ENCODE measurements at regions not wholly inside any gene's neighbourhood (a gene's known extent, or its start where the extent isn't known, plus 50 kb on each side); places are given as distances from the start of the nearest gene placed in this dataset.
"Not testable (repeated sequence)": the region's sequence is repeated elsewhere in the genome, so short reads cannot be mapped to it uniquely, and the experiment has no call there.

DNA sequence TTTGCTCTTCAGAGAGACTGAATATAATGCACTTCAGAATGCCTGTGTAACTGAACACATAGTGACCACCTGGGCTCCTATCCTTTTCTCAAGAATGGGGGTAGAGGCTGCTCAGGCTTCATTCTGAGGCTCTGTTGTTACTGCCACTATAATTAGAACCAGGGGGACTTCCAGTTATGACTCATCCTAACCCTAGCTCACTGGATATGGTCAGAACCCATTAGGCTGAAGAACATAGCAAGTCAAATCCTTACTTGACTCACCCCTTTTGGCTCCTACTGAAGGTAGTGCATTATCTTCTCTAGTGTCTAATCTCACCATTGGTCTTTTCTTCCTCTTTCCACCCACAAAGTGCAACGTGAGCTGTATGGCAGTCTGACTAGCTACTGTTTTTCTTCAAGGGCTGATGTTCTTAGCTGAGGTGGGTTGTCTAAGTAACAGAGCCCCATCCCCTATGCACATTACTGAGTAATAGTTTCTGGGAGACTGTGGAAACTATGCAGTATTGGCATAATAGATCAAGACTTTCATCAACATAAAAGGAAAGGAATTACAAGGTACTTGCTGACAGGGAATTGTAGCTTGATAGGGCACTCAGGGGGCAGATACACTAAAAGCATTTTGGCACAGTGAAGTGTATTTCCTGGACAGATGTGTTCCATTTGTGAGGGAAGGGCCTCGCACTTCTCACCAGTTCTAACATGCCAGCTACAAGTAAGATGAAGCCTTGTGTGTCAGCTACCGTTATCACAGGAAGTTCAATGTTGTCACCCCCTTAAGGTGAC is 431.0 kb upstream of the MEF2C start:
- no peak for DNase-seq

GRCh38 chr5:89313044-89313443 is 430.1 kb upstream of the MEF2C start:
- DNase-seq, result no peak

GRCh38 chr5:89309268-89309667 is 426.3 kb upstream of the MEF2C start:
- no peak for DNase-seq

GRCh38 chr5:89308606-89309040 is 425.6 kb upstream of the MEF2C start:
- no peak for DNase-seq

- DNase-seq, result no peak
Measured at GRCh38 chr5:89307972-89308371, 425.0 kb upstream of the MEF2C start.

DNA sequence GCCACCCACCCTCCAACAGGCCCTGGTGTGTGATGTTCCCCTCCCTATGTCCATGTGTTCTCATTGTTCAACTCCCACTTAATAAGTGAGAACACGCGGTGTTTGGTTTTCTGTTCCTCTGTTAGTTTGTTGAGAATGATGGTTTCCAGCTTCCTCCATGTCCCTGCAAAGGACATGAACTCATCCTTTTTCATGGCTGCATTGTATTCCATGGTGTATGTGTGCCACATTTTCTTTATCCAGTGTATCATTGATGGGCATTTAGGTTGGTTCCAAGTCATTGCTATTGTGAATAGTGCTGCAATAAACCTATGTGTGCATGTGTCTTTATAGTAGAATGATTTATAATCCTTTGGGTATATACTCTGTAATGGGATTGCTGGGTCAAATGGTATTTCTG is 424.2 kb upstream of the MEF2C start:
- not testable (repeated sequence) for DNase-seq

- DNase-seq, result no peak
Measured at GRCh38 chr5:89303033-89303480, 420.1 kb upstream of the MEF2C start.

DNA sequence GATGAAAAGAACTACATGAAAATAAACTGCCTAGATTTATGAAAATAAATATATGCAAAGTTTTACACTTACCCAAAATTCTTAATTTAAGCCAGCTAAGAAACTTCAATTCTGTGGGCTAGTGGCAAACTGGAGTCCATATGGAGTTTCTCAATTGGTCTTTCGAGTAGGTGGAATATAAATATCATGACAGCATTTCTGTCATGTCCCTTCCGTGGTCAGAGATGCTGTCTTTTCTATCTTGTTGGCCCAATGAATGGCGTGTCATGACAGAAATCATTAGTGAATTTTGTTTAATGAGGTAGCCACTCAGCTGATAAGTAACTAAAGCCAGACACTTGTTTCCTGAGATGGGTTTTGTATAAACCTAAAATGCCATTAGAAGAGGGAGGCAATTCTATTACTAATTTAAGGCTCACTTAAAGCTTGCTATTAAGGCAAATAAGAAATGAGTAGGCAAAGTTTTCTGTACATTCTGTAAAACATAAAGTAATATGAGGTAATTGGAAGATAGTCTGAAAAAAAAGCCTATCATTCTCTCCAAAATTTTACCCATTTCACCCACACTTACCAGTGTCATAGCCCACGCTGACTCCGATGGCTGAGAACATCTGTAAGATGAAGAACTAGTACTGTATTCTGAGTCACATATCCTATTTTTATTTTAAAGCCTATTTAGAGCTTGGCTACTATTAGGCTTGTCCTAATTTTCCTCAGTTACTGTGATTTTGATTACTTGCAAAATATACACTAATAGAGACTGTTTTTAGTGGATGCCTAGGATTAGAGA is 419.3 kb upstream of the MEF2C start:
- no peak for DNase-seq

- no peak for DNase-seq
Measured at GRCh38 chr5:89301321-89302025, 418.5 kb upstream of the MEF2C start.

- no peak for DNase-seq
Measured at GRCh38 chr5:89300426-89300970, 417.5 kb upstream of the MEF2C start.

- no peak for DNase-seq
Measured at GRCh38 chr5:89299998-89300397, 417.0 kb upstream of the MEF2C start.

GRCh38 chr5:89297066-89297465 is 414.1 kb upstream of the MEF2C start:
- DNase-seq, result no peak

DNA sequence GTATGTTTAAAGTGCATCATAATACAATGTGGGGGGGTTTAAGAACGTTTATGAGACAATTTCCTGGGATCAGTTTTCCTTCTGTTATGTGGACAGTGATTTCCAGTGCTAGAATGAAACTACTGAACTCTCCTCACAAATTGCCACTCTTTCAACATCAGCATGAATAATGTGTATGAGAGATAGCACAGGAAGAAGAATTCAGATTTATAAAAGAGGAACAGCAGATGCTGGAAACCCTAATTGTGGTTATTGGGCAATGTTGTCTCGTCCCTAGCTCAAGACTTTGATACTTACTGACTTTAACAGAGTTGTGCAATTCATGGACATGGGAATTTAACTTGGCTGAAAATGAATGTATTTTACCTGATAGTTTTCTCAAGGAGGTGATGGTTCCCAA is 410.8 kb upstream of the MEF2C start:
- no peak for DNase-seq

DNA sequence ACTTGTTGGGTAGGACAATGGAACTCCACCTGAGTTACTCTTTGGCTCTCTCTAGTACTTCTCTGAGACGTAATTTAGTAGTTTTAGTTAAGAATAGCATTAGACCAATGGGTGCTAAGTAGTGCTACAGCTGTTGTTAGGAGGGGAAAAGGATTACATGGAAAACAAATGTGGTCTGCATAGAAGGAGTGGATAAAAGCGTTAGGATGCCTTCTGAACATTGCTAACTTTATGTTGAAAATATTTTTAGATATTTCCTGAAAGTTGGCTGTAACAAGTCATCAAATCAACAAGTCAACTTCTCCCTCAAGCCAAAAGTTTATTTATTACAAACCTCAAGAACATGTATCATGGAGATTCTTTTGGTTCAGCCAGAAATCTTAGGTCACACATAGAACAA is 409.5 kb upstream of the MEF2C start:
- DNase-seq, result no peak

GRCh38 chr5:89289604-89290003 is 406.6 kb upstream of the MEF2C start:
- DNase-seq, result no peak

- DNase-seq, result no peak
Measured at GRCh38 chr5:89287964-89288363, 405.0 kb upstream of the MEF2C start.

- no peak for DNase-seq
Measured at GRCh38 chr5:89286320-89286719, 403.3 kb upstream of the MEF2C start.

GRCh38 chr5:89283728-89284493 is 400.9 kb upstream of the MEF2C start:
- DNase-seq, result no peak

DNA sequence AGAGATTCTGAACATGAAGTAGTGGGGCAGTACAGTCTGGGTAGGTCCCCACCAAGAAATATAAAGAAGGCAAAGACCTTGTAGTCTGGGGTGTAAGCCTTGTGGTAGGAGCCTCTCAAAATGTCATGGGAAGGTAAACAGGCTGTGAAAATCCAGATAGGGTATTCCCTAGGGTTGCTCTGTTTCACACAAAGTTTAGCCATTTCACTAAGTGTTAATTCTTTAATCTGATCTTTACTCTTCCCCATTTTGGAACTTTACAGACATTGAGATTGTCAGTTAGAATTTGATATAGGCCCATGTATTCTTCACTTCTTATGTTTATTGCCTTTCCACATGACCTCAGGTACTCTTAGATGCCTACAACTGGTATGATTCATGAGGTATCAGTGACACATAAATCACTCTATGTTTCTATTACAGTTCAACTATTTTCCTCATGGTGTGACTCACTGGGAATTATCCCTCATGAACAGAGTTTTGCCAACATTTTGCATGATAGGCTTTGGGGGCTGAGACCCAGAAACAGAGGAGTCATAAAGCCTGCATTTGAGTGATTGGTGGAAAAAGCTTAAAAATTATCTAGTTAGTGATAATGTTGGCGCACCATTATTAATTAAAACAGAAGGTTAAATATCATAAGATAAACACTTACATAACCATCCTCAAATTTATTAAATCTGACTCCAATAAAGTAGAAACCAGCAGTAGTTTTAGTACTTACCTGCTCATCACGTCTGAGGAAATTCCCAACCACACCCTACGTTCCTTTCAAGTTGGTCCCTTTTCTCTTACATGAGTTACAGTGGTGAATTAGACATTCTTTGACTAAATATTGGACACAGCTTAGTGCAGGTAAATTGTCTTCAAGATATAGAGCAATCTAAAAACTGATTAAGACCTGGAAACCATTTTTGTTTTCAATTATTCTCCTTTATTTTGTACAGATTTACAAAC is 399.8 kb upstream of the MEF2C start:
- DNase-seq, result no peak

DNA sequence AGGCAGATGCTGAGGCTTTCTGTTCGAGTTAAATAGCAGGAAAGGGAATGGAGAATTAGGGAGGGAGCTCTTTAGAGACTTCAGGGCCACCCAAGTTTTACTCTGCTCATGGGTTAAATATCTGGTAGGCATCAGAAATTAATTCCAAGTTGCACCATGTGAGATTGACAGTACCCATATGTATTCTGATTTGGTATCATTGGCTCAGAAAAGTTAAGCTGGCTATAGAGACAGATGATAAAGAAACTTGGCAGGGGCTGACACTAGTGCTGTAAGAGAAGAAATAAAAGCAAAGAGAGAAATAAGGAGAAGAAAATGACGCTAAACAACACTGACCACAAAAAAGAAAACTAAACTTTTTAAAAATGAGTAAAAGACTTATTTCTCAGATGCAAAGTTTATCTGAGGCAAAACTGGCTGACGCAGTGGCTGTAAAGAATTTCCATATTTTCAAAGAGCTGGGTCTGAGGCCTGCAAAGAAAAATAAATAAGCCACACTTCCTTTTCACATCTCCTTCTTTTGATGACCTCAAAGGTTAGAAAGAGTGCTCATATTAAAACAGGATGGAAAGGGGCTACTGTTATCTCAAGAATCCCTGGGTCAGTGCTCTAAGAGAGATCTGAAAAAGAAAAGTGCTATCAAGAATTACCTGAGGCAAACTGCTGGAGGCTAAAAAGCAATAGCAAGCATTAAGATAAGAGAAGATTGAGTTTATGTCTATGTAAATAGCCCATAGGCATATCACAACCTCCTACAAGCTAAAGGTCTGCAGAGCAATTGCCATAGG is 399.0 kb upstream of the MEF2C start:
- no peak for DNase-seq

Data from NCI-H526 (cell line).